ENCODE measurements at regions not wholly inside any gene's neighbourhood (a gene's known extent, or its start where the extent isn't known, plus 50 kb on each side); places are given as distances from the start of the nearest gene placed in this dataset.

- Histone ChIP-seq H4K20me1 (ENCODE audit: insufficient read depth) (no peaks in the 10 kb centered on the region), H3K4me2 (ENCODE audit: low read length) (no peak overlapping the region), H3K9ac (ENCODE audit: low read length) (no peak overlapping the region), H3K79me2 (ENCODE audit: insufficient read depth, low read length) (no peaks in the 10 kb centered on the region), H3K27ac (ENCODE audit: low read depth, low read length) (no peak overlapping the region), H2AFZ (ENCODE audit: low read depth, low read length, poor library complexity, severe bottlenecking) (no peak overlapping the region), H3K4me3 (replicated peaks in 1 of 2; ENCODE audit: low read depth in 1 of 2, low read length in 2 of 2) (no peak overlapping the region), H3K4me1 (ENCODE audit: control insufficient read depth in 1 of 2, insufficient read depth in 2 of 2, low read length in 2 of 2) (peaks cover 34 to 37% of the 10 kb centered on the region in 2 experiments), H3K36me3 (ENCODE audit: control insufficient read depth in 1 of 2, insufficient read depth in 2 of 2, low read length in 2 of 2) (no peaks in the 10 kb centered on the region), H3K9me2 (ENCODE audit: insufficient read depth) (no peaks in the 10 kb centered on the region), H3K9me3 (ENCODE audit: control insufficient read depth in 1 of 2, insufficient read depth in 1 of 2, low read depth in 1 of 2, low read length in 2 of 2) (no peaks in the 10 kb centered on the region), H3K27me3 (ENCODE audit: insufficient read depth, low read length) (no peaks in the 10 kb centered on the region)
- POLR2A ChIA-PET, result no interaction called here
- TF ChIP-seq SP1 (IDR thresholded peaks at IDR 0.05; ENCODE audit: low read depth) (no peak), RAD21 (IDR thresholded peaks at IDR 0.05; ENCODE audit: low read depth) (no peak), EGR1 (IDR thresholded peaks at IDR 0.05; ENCODE audit: low read depth) (no peak), EZH2phosphoT487 (IDR thresholded peaks at IDR 0.05; ENCODE audit: borderline replicate concordance) (no peak), CEBPB (IDR thresholded peaks at IDR 0.05; ENCODE audit: low read depth) (no peak)
- RAD21 ChIA-PET (ENCODE audit: low non-redundant PET in 1 of 2, low total read pairs in 2 of 2, uncharacterized antibody in 2 of 2, unreplicated experiment in 2 of 2), result no interaction called here
- CTCF ChIA-PET, result no interaction called here
- intact Hi-C loops (cut with micrococcal nuclease), result no loop called here
- DNase-seq (ENCODE audit: low read depth, low spot score) (no peak), ATAC-seq (no peak)
- no TSS peak for BruUV-seq (replicated peaks)
Measured at GRCh38 chr13:97127842-97128241, 94.3 kb upstream of the MBNL2 start.

GRCh38 chr13:97130190-97130589 is 91.9 kb upstream of the MBNL2 start:
- Histone ChIP-seq H3K79me2 (ENCODE audit: insufficient read depth, low read length) (no peaks in the 10 kb centered on the region), H3K9me2 (ENCODE audit: insufficient read depth) (no peaks in the 10 kb centered on the region), H2AFZ (ENCODE audit: low read depth, low read length, poor library complexity, severe bottlenecking) (no peak overlapping the region), H3K4me2 (ENCODE audit: low read length) (no peak overlapping the region), H3K4me3 (replicated peaks in 1 of 2; ENCODE audit: low read depth in 1 of 2, low read length in 2 of 2) (no peak overlapping the region), H3K36me3 (ENCODE audit: control insufficient read depth in 1 of 2, insufficient read depth in 2 of 2, low read length in 2 of 2) (no peaks in the 10 kb centered on the region), H4K20me1 (ENCODE audit: insufficient read depth) (no peaks in the 10 kb centered on the region), H3K9ac (ENCODE audit: low read length) (no peak overlapping the region), H3K27me3 (ENCODE audit: insufficient read depth, low read length) (no peaks in the 10 kb centered on the region), H3K4me1 (ENCODE audit: control insufficient read depth in 1 of 2, insufficient read depth in 2 of 2, low read length in 2 of 2) (peaks cover 18 to 29% of the 10 kb centered on the region in 2 experiments), H3K27ac (ENCODE audit: low read depth, low read length) (no peak overlapping the region), H3K9me3 (ENCODE audit: control insufficient read depth in 1 of 2, insufficient read depth in 1 of 2, low read depth in 1 of 2, low read length in 2 of 2) (no peaks in the 10 kb centered on the region)
- no TSS peak for BruUV-seq (replicated peaks)
- ATAC-seq, result no peak
- DNase-seq (ENCODE audit: low read depth, low spot score), result no peak
- ChIA-PET CTCF (interaction anchor here (0.8 to 1.1 kb wide), 2 partner anchors 11 to 12 kb away, joined by 3 read pairs; no protein-coding TSS in a partner anchor), POLR2A (interaction anchor here (1.7 to 2.1 kb wide), 2 partner anchors 11 to 13 kb away, joined by 6 to 9 read pairs; no protein-coding TSS in a partner anchor), RAD21 (ENCODE audit: low non-redundant PET in 1 of 2, low total read pairs in 2 of 2, uncharacterized antibody in 2 of 2, unreplicated experiment in 2 of 2) (no interaction called here)
- intact Hi-C loops (cut with micrococcal nuclease), result no loop called here
- TF ChIP-seq SIN3A (IDR thresholded peaks at IDR 0.05; ENCODE audit: low read depth) (no peak), CBX3 (IDR thresholded peaks at IDR 0.05; ENCODE audit: low read depth) (no peak), ZFX (IDR thresholded peaks at IDR 0.05) (no peak), CTCF (IDR thresholded peaks at IDR 0.05 in 2 of 3, conservative IDR thresholded peaks at IDR 0.05 in 1 of 3; ENCODE audit: borderline replicate concordance in 1 of 3, insufficient read depth in 1 of 3, low read depth in 2 of 3, low read length in 2 of 3) (no peak), EZH2phosphoT487 (IDR thresholded peaks at IDR 0.05; ENCODE audit: borderline replicate concordance) (no peak), POLR2A (IDR thresholded peaks at IDR 0.05; ENCODE audit: borderline replicate concordance, extremely low read depth, insufficient read depth, insufficient read length) (no peak), RAD21 (IDR thresholded peaks at IDR 0.05; ENCODE audit: low read depth) (no peak), SP1 (IDR thresholded peaks at IDR 0.05; ENCODE audit: low read depth) (no peak)
